Spinal cord (tissue), 9 donors: ENCODE measurements at regions not wholly inside any gene's neighbourhood (a gene's known extent, or its start where the extent isn't known, plus 50 kb on each side); places are given as distances from the start of the nearest gene placed in this dataset.
A peak's percentile ranks its signal among the peaks of the same experiment; 100 is the strongest.
"Not testable (repeated sequence)": the region's sequence is repeated elsewhere in the genome, so short reads cannot be mapped to it uniquely, and the experiment has no call there.

Experiments
- DNase-seq, 6 donors: peaks; one replicate each; pipeline versions ENCODE4 v3.0.0 to v3.0.0-alpha.2; 2013 to 2015; ENCODE audit warnings: low spot score in 6 of 6, low read depth in 4 of 6
- H3K27ac ChIP-seq: one replicate; pipeline ENCODE4 v1.5.1; 2013; ENCODE audit warnings: low read depth, low read length, control low read depth
- H3K27me3 ChIP-seq: one replicate; pipeline ENCODE4 v1.6.1; 2013; ENCODE audit warnings: low read length; ENCODE audit not compliant: control insufficient read depth, insufficient read depth
- H3K36me3 ChIP-seq: one replicate; pipeline ENCODE4 v1.6.1; 2013; ENCODE audit warnings: low read length; ENCODE audit not compliant: control insufficient read depth, insufficient read depth
- H3K4me1 ChIP-seq: one replicate; pipeline ENCODE4 v1.6.1; 2013; ENCODE audit warnings: low read length; ENCODE audit not compliant: control insufficient read depth, insufficient read depth
- H3K4me3 ChIP-seq: one replicate; pipeline ENCODE4 v1.5.1; 2013; ENCODE audit warnings: low read depth, low read length, control low read depth
- H3K9me3 ChIP-seq: one replicate; pipeline ENCODE4 v1.6.1; 2013; ENCODE audit warnings: low read length; ENCODE audit not compliant: control insufficient read depth, insufficient read depth
- WGBS: methylation state at CpG from one replicate; pipeline ENCODE4 v1.1.5; 2013; ENCODE audit warnings: missing lambda C conversion rate; ENCODE audit not compliant: insufficient coverage; 5-methylcytosine and 5-hydroxymethylcytosine counted together
- donor health status: healthy.

GRCh38 chr9:115575147-115575546 lies 457.2 kb upstream of the TNC start:
- Histone ChIP-seq H3K27me3 (no peaks in the 10 kb centered on the region), H3K4me3 (no peak overlapping the region), H3K27ac (no peak overlapping the region), H3K9me3 (no peaks in the 10 kb centered on the region), H3K36me3 (no peaks in the 10 kb centered on the region), H3K4me1 (no peaks in the 10 kb centered on the region)
- DNase-seq, result no peak
- WGBS, result no CpG with 5 or more reads among the region's 1 CpG

- H3K27me3 ChIP-seq, H3K4me1 ChIP-seq, DNase-seq, H3K4me3 ChIP-seq, H3K36me3 ChIP-seq, H3K9me3 ChIP-seq, H3K27ac ChIP-seq: not testable (repeated sequence)
- WGBS, result 82% methylated on average over 4 of the region's 5 CpGs
Observed at GRCh38 chr9:115585458-115585857, 467.5 kb upstream of the TNC start.

GRCh38 chr9:115587310-115587709 lies 469.4 kb upstream of the TNC start:
- Histone ChIP-seq H3K9me3 (no peaks in the 10 kb centered on the region), H3K4me3 (no peak overlapping the region), H3K36me3 (no peaks in the 10 kb centered on the region), H3K27ac (no peak overlapping the region), H3K27me3 (no peaks in the 10 kb centered on the region), H3K4me1 (no peaks in the 10 kb centered on the region)
- DNase-seq, result no peak
- WGBS, result no CpG with 5 or more reads among the region's 2 CpGs

GRCh38 chr9:115590011-115590410 lies 472.1 kb upstream of the TNC start:
- H3K9me3 ChIP-seq, result no peaks in the 10 kb centered on the region
- no peaks in the 10 kb centered on the region for H3K4me1 ChIP-seq
- H3K36me3 ChIP-seq, result no peaks in the 10 kb centered on the region
- no peak for DNase-seq
- no peak overlapping the region for H3K27ac ChIP-seq
- no peak overlapping the region for H3K4me3 ChIP-seq
- H3K27me3 ChIP-seq, result no peaks in the 10 kb centered on the region

- no peaks in the 10 kb centered on the region for H3K36me3 ChIP-seq
- H3K4me3 ChIP-seq, result no peak overlapping the region
- H3K9me3 ChIP-seq, result no peaks in the 10 kb centered on the region
- peak in 3 of 6 donors; percentile 17 to 87 (median 78) for DNase-seq
- 33% methylated on average over 3 of the region's 4 CpGs for WGBS
- H3K4me1 ChIP-seq, result peaks cover 4% of the 10 kb centered on the region
- H3K27me3 ChIP-seq, result peaks cover 4% of the 10 kb centered on the region
- no peak overlapping the region for H3K27ac ChIP-seq
Observed at GRCh38 chr9:115591584-115591984, 473.6 kb upstream of the TNC start.

- DNase-seq, result peak in 5 of 6 donors; percentile 45 to 91 (median 55)
- WGBS, result 0% methylated on average over 1 of the region's 4 CpGs
- H3K4me1 ChIP-seq, result peaks cover 4% of the 10 kb centered on the region
- no peak overlapping the region for H3K4me3 ChIP-seq
- no peak overlapping the region for H3K27ac ChIP-seq
- peaks cover 4% of the 10 kb centered on the region for H3K27me3 ChIP-seq
- no peaks in the 10 kb centered on the region for H3K9me3 ChIP-seq
- no peaks in the 10 kb centered on the region for H3K36me3 ChIP-seq
Observed at GRCh38 chr9:115593587-115594091, 475.7 kb upstream of the TNC start.

- Histone ChIP-seq H3K27me3 (peaks cover 4% of the 10 kb centered on the region), H3K4me3 (no peak overlapping the region), H3K27ac (no peak overlapping the region), H3K9me3 (no peaks in the 10 kb centered on the region), H3K4me1 (peaks cover 4% of the 10 kb centered on the region), H3K36me3 (no peaks in the 10 kb centered on the region)
- WGBS, result no CpG with 5 or more reads among the region's 1 CpG
- no peak for DNase-seq
Observed at GRCh38 chr9:115594557-115594956, 476.6 kb upstream of the TNC start.

- peaks cover 4% of the 10 kb centered on the region for H3K4me1 ChIP-seq
- peak in 2 of 6 donors; percentile 40 to 45 for DNase-seq
Observed at GRCh38 chr9:115596021-115596745, 478.2 kb upstream of the TNC start.

GRCh38 chr9:115596746-115597080 lies 478.8 kb upstream of the TNC start:
- DNase-seq, result peak in 1 of 6 donors; percentile 14

More at GRCh38 chr9:115596021-115596745, 478.2 kb upstream of the TNC start:
- Histone ChIP-seq H3K36me3 (no peaks in the 10 kb centered on the region), H3K27ac (no peak overlapping the region), H3K9me3 (no peaks in the 10 kb centered on the region), H3K27me3 (peaks cover 4% of the 10 kb centered on the region), H3K4me3 (no peak overlapping the region)
- 27% methylated on average over 2 of the region's 10 CpGs for WGBS

GRCh38 chr9:115597330-115597895 lies 479.5 kb upstream of the TNC start:
- no CpG with 5 or more reads among the region's 3 CpGs for WGBS
- Histone ChIP-seq H3K4me1 (peaks cover 4% of the 10 kb centered on the region), H3K36me3 (no peaks in the 10 kb centered on the region), H3K4me3 (no peak overlapping the region), H3K27me3 (peaks cover 4% of the 10 kb centered on the region), H3K27ac (no peak overlapping the region), H3K9me3 (no peaks in the 10 kb centered on the region)
- no peak for DNase-seq

More at GRCh38 chr9:115596746-115597080, 478.8 kb upstream of the TNC start:
- peaks cover 4% of the 10 kb centered on the region for H3K4me1 ChIP-seq
- H3K36me3 ChIP-seq, result no peaks in the 10 kb centered on the region
- no peak overlapping the region for H3K4me3 ChIP-seq
- no peak overlapping the region for H3K27ac ChIP-seq
- WGBS, result no CpG with 5 or more reads among the region's 4 CpGs
- H3K9me3 ChIP-seq, result no peaks in the 10 kb centered on the region
- H3K27me3 ChIP-seq, result peaks cover 4% of the 10 kb centered on the region
